ENCODE measurements at regions not wholly inside any gene's neighbourhood (a gene's known extent, or its start where the extent isn't known, plus 50 kb on each side); places are given as distances from the start of the nearest gene placed in this dataset.

GRCh38 chr3:177881351-177881750 lies 654.9 kb upstream of the KCNMB2 start:
- Histone ChIP-seq H3K9me3 (no peaks in the 10 kb centered on the region), H3K4me1 (no peaks in the 10 kb centered on the region), H3K27me3 (no peaks in the 10 kb centered on the region), H3K4me3 (no peak overlapping the region), H3K36me3 (no peaks in the 10 kb centered on the region), H3K27ac (no peak overlapping the region)
- ATAC-seq: no peak
- DNase-seq: no peak
- no peak for TF ChIP-seq POLR2A (IDR thresholded peaks at IDR 0.05)
- no peak for TF ChIP-seq CTCF (IDR thresholded peaks at IDR 0.05 in 4 of 5, conservative IDR thresholded peaks at IDR 0.05 in 1 of 5)
- intact Hi-C loops (cut with DNase I; ENCODE audit: low total_unique reads) (no loop called here), in situ Hi-C loops (cut with MboI; ENCODE audit: low sequenced_read_pairs in 4 of 4) (no loop called here)

- Histone ChIP-seq H3K4me1 (no peaks in the 10 kb centered on the region), H3K9me3 (no peaks in the 10 kb centered on the region), H3K27me3 (no peaks in the 10 kb centered on the region), H3K4me3 (no peak overlapping the region), H3K36me3 (no peaks in the 10 kb centered on the region), H3K27ac (no peak overlapping the region)
- intact Hi-C loops (cut with DNase I; ENCODE audit: low total_unique reads) (no loop called here), in situ Hi-C loops (cut with MboI; ENCODE audit: low sequenced_read_pairs in 4 of 4) (no loop called here)
- no peak for DNase-seq
- TF ChIP-seq CTCF (IDR thresholded peaks at IDR 0.05 in 4 of 5, conservative IDR thresholded peaks at IDR 0.05 in 1 of 5) (no peak), POLR2A (IDR thresholded peaks at IDR 0.05) (no peak)
- no peak for ATAC-seq
These were observed 654.0 kb upstream of the KCNMB2 start for GRCh38 chr3:177882124-177882648.

GRCh38 chr3:177883091-177883490 lies 653.1 kb upstream of the KCNMB2 start:
- H3K9me3 ChIP-seq: no peaks in the 10 kb centered on the region
- no peak for DNase-seq
- intact Hi-C loops (cut with DNase I; ENCODE audit: low total_unique reads): no loop called here
- in situ Hi-C loops (cut with MboI; ENCODE audit: low sequenced_read_pairs in 4 of 4): no loop called here
- ATAC-seq: no peak
- no peak for TF ChIP-seq CTCF (IDR thresholded peaks at IDR 0.05 in 4 of 5, conservative IDR thresholded peaks at IDR 0.05 in 1 of 5)
- no peak for TF ChIP-seq POLR2A (IDR thresholded peaks at IDR 0.05)
- H3K4me3 ChIP-seq: no peak overlapping the region
- H3K4me1 ChIP-seq: no peaks in the 10 kb centered on the region
- no peaks in the 10 kb centered on the region for H3K36me3 ChIP-seq
- H3K27me3 ChIP-seq: no peaks in the 10 kb centered on the region
- H3K27ac ChIP-seq: no peak overlapping the region

- in situ Hi-C loops (cut with MboI; ENCODE audit: low sequenced_read_pairs in 4 of 4) (no loop called here), intact Hi-C loops (cut with DNase I; ENCODE audit: low total_unique reads) (no loop called here)
- Histone ChIP-seq H3K4me1 (no peaks in the 10 kb centered on the region), H3K36me3 (no peaks in the 10 kb centered on the region), H3K9me3 (no peaks in the 10 kb centered on the region), H3K4me3 (no peak overlapping the region), H3K27me3 (no peaks in the 10 kb centered on the region), H3K27ac (no peak overlapping the region)
- DNase-seq: no peak
- no peak for ATAC-seq
- TF ChIP-seq CTCF (IDR thresholded peaks at IDR 0.05 in 4 of 5, conservative IDR thresholded peaks at IDR 0.05 in 1 of 5) (no peak), POLR2A (IDR thresholded peaks at IDR 0.05) (no peak)
These were observed 652.3 kb upstream of the KCNMB2 start for GRCh38 chr3:177883957-177884356.

GRCh38 chr3:177885063-177885462 lies 651.2 kb upstream of the KCNMB2 start:
- intact Hi-C loops (cut with DNase I; ENCODE audit: low total_unique reads): no loop called here
- ATAC-seq: no peak
- Histone ChIP-seq H3K4me3 (no peak overlapping the region), H3K27me3 (no peaks in the 10 kb centered on the region), H3K4me1 (no peaks in the 10 kb centered on the region), H3K27ac (no peak overlapping the region), H3K9me3 (no peaks in the 10 kb centered on the region), H3K36me3 (no peaks in the 10 kb centered on the region)
- DNase-seq: no peak
- in situ Hi-C loops (cut with MboI; ENCODE audit: low sequenced_read_pairs in 4 of 4): no loop called here
- no peak for TF ChIP-seq POLR2A (IDR thresholded peaks at IDR 0.05)
- no peak for TF ChIP-seq CTCF (IDR thresholded peaks at IDR 0.05 in 4 of 5, conservative IDR thresholded peaks at IDR 0.05 in 1 of 5)
